ENCODE measurements at regions not wholly inside any gene's neighbourhood (a gene's known extent, or its start where the extent isn't known, plus 50 kb on each side); places are given as distances from the start of the nearest gene placed in this dataset.

- CTCF ChIA-PET, result interaction anchor here (0.8 kb wide), 1 partner anchor 728 kb away, joined by 3 read pairs; no protein-coding TSS in a partner anchor
- Histone ChIP-seq H3K4me1 (ENCODE audit: control insufficient read depth, insufficient read depth, low read length) (no peaks in the 10 kb centered on the region), H3K27ac (ENCODE audit: extremely low read depth, low read depth, low read length) (no peak overlapping the region), H3K4me3 (ENCODE audit: low read depth, low read length) (no peak overlapping the region), H3K36me3 (ENCODE audit: control insufficient read depth in 2 of 2, insufficient read depth in 1 of 2, low read length in 2 of 2) (no peaks in the 10 kb centered on the region), H3K9me3 (ENCODE audit: control insufficient read depth, insufficient read depth, low read depth, low read length) (no peaks in the 10 kb centered on the region)
- TF ChIP-seq ZBTB11 (tag by site-specific recombination; conservative IDR thresholded peaks at IDR 0.05; ENCODE audit: low read depth) (no peak), ZNF747 (tag by site-specific recombination; IDR thresholded peaks at IDR 0.05) (no peak)
- POLR2A ChIA-PET, result no interaction called here
These were observed 662.0 kb downstream of the TLR4 start for GRCh38 chr9:118366228-118366627.

GRCh38 chr9:118367383-118367782 lies 663.2 kb downstream of the TLR4 start:
- ChIA-PET CTCF (no interaction called here), POLR2A (no interaction called here)
- Histone ChIP-seq H3K4me3 (ENCODE audit: low read depth, low read length) (no peak overlapping the region), H3K36me3 (ENCODE audit: control insufficient read depth in 2 of 2, insufficient read depth in 1 of 2, low read length in 2 of 2) (no peaks in the 10 kb centered on the region), H3K9me3 (ENCODE audit: control insufficient read depth, insufficient read depth, low read depth, low read length) (no peaks in the 10 kb centered on the region), H3K27ac (ENCODE audit: extremely low read depth, low read depth, low read length) (no peak overlapping the region), H3K4me1 (ENCODE audit: control insufficient read depth, insufficient read depth, low read length) (no peaks in the 10 kb centered on the region)
- TF ChIP-seq ZFHX2 (tag by site-specific recombination; conservative IDR thresholded peaks at IDR 0.05) (no peak), ZNF37A (tag by site-specific recombination; IDR thresholded peaks at IDR 0.05) (no peak), ZNF350 (tag by site-specific recombination; IDR thresholded peaks at IDR 0.05) (no peak), ZNF292 (tag by site-specific recombination; IDR thresholded peaks at IDR 0.05; ENCODE audit: borderline replicate concordance, low read depth) (no peak), KLF9 (tag by site-specific recombination; IDR thresholded peaks at IDR 0.05; ENCODE audit: low read depth) (no peak), ZNF132 (tag by site-specific recombination; IDR thresholded peaks at IDR 0.05; ENCODE audit: borderline replicate concordance) (no peak), ZBTB21 (tag by site-specific recombination; IDR thresholded peaks at IDR 0.05) (no peak), IKZF3 (tag by site-specific recombination; IDR thresholded peaks at IDR 0.05) (no peak)

- no peak overlapping the region for H3K4me3 ChIP-seq (ENCODE audit: low read depth, low read length)
- CTCF ChIA-PET, result interaction anchor here (0.6 kb wide), 1 partner anchor 643 kb away, joined by 3 read pairs; no protein-coding TSS in a partner anchor
- POLR2A ChIA-PET, result no interaction called here
- TF ChIP-seq ZNF433 (tag by site-specific recombination; IDR thresholded peaks at IDR 0.05; ENCODE audit: low read depth) (no peak), ZNF658 (tag by site-specific recombination; IDR thresholded peaks at IDR 0.05) (no peak), ZNF24 (tag by site-specific recombination; IDR thresholded peaks at IDR 0.05) (no peak), AEBP2 (tag by site-specific recombination; IDR thresholded peaks at IDR 0.05; ENCODE audit: borderline replicate concordance) (no peak), ZNF704 (tag by site-specific recombination; IDR thresholded peaks at IDR 0.05) (no peak), ZNF513 (tag by site-specific recombination; IDR thresholded peaks at IDR 0.05) (no peak), ZNF37A (tag by site-specific recombination; IDR thresholded peaks at IDR 0.05) (no peak)
- H3K4me1 ChIP-seq (ENCODE audit: control insufficient read depth, insufficient read depth, low read length), result no peaks in the 10 kb centered on the region
- H3K9me3 ChIP-seq (ENCODE audit: control insufficient read depth, insufficient read depth, low read depth, low read length), result no peaks in the 10 kb centered on the region
- no peaks in the 10 kb centered on the region for H3K36me3 ChIP-seq (ENCODE audit: control insufficient read depth in 2 of 2, insufficient read depth in 1 of 2, low read length in 2 of 2)
- no peak overlapping the region for H3K27ac ChIP-seq (ENCODE audit: extremely low read depth, low read depth, low read length)
These were observed 680.4 kb downstream of the TLR4 start for GRCh38 chr9:118384531-118385100.

Data from HEK293 (cell line).